Lower leg skin (tissue), 3 donors: ENCODE measurements at regions not wholly inside any gene's neighbourhood (a gene's known extent, or its start where the extent isn't known, plus 50 kb on each side); places are given as distances from the start of the nearest gene placed in this dataset.

Experiments used
- CTCF ChIP-seq, 3 donors: fragments of 450-650 bp; IDR thresholded peaks; one replicate each; pipeline ENCODE4 v1.5.1; 2016; ENCODE audit warnings: antibody characterized with exemption in 3 of 3, mild to moderate bottlenecking in 3 of 3, moderate library complexity in 2 of 3
- POLR2A ChIP-seq, 2 donors: fragments of 450-650 bp; IDR thresholded peaks; one replicate each; pipeline ENCODE4 v1.6.1; 2016 to 2017; ENCODE audit warnings: antibody characterized with exemption in 2 of 2, mild to moderate bottlenecking in 1 of 2, moderate library complexity in 1 of 2

GRCh38 chr5:30759731-30760130, 433.8 kb upstream of the CDH6 start:
- no peak for TF ChIP-seq CTCF (IDR thresholded peaks at IDR 0.05)
- no peak for TF ChIP-seq POLR2A (IDR thresholded peaks at IDR 0.05)
